HEK293 (cell line): ENCODE measurements at regions not wholly inside any gene's neighbourhood (a gene's known extent, or its start where the extent isn't known, plus 50 kb on each side); places are given as distances from the start of the nearest gene placed in this dataset.

ENCODE experiments used
- CTCF ChIA-PET: fragments of 350-600 bp; formaldehyde crosslinking; extraction: SDS; loops from one replicate; lab custom pipeline; 2021; ENCODE audit warnings: antibody characterized with exemption; lab: Yijun Ruan, JAX
- POLR2A ChIA-PET: fragments of 300-600 bp; formaldehyde crosslinking; extraction: SDS; loops from one replicate; lab custom pipeline; 2020; ENCODE audit warnings: antibody characterized with exemption, inconsistent platforms; lab: Yijun Ruan, JAX
- H3K27ac ChIP-seq: fragments of 200-500 bp; sonication (Bioruptor generic); 2 replicates; pipeline ENCODE4 v1.5.1; 2014; ENCODE audit warnings: low read depth, low read length, control low read depth, inconsistent platforms; ENCODE audit errors: extremely low read depth
- H3K36me3 ChIP-seq, 2 experiments: fragments of 200-500 bp in 1 of 2; sonication (Bioruptor generic) in 1 of 2; 1 replicate in 1 of 2; 2 replicates in 1 of 2; pipeline ENCODE4 v1.5.1; 2014 to 2017; ENCODE audit warnings: inconsistent platforms in 2 of 2, low read length in 2 of 2; ENCODE audit not compliant: control insufficient read depth in 2 of 2, insufficient read depth in 1 of 2
- H3K4me1 ChIP-seq: fragments of 200-500 bp; sonication (Bioruptor generic); 2 replicates; pipeline ENCODE4 v1.5.1; 2014; ENCODE audit warnings: mild to moderate bottlenecking, low read length, inconsistent platforms; ENCODE audit not compliant: control insufficient read depth, insufficient read depth
- H3K4me3 ChIP-seq: 2 replicates; pipeline ENCODE4 v1.5.1; 2011; ENCODE audit warnings: low read depth, mild to moderate bottlenecking, control low read depth, low read length, moderate library complexity
- H3K9me3 ChIP-seq: fragments of 200-500 bp; sonication (Bioruptor generic); 2 replicates; pipeline ENCODE4 v1.5.1; 2014; ENCODE audit warnings: low read depth, low read length, inconsistent platforms; ENCODE audit not compliant: control insufficient read depth, insufficient read depth
- BCL11A ChIP-seq: fragments of 450-650 bp; formaldehyde crosslinking; IDR thresholded peaks from 2 replicates; pipeline ENCODE4 v1.5.1; 2016; ENCODE audit warnings: low read depth, missing biosample characterization, missing genetic modification characterization
- ELK4 ChIP-seq: IDR thresholded peaks from 2 replicates; pipeline ENCODE4 v1.6.1; 2011; ENCODE audit warnings: mild to moderate bottlenecking, low read depth, low read length, borderline replicate concordance
- GLI4 ChIP-seq: fragments of 450-650 bp; formaldehyde crosslinking; IDR thresholded peaks from 2 replicates; pipeline ENCODE4 v1.5.1; 2016; ENCODE audit warnings: missing biosample characterization, missing genetic modification characterization
- PATZ1 ChIP-seq: fragments of 450-650 bp; formaldehyde crosslinking; IDR thresholded peaks from 2 replicates; pipeline ENCODE4 v1.5.1; 2016; ENCODE audit warnings: missing biosample characterization, missing genetic modification characterization
- SALL2 ChIP-seq: fragments of 450-650 bp; formaldehyde crosslinking; IDR thresholded peaks from 2 replicates; pipeline ENCODE4 v1.5.0; 2017; ENCODE audit warnings: missing biosample characterization, mild to moderate bottlenecking, missing genetic modification characterization, borderline replicate concordance
- SP3 ChIP-seq: fragments of 450-650 bp; formaldehyde crosslinking; IDR thresholded peaks from 2 replicates; pipeline ENCODE4 v1.5.1; 2016; ENCODE audit warnings: missing biosample characterization, missing genetic modification characterization
- ZBTB21 ChIP-seq: fragments of 450-650 bp; formaldehyde crosslinking; IDR thresholded peaks from 2 replicates; pipeline ENCODE4 v1.5.1; 2017; ENCODE audit warnings: missing biosample characterization, missing genetic modification characterization
- ZBTB6 ChIP-seq: fragments of 450-650 bp; formaldehyde crosslinking; IDR thresholded peaks from 2 replicates; pipeline ENCODE4 v1.5.1; 2017; ENCODE audit warnings: missing biosample characterization, missing genetic modification characterization
- ZFP41 ChIP-seq: fragments of 450-650 bp; formaldehyde crosslinking; IDR thresholded peaks from 2 replicates; pipeline ENCODE4 v1.5.1; 2016; ENCODE audit warnings: missing biosample characterization, missing genetic modification characterization, borderline replicate concordance
- ZNF132 ChIP-seq: fragments of 450-650 bp; formaldehyde crosslinking; IDR thresholded peaks from 2 replicates; pipeline ENCODE4 v1.5.1; 2017; ENCODE audit warnings: missing biosample characterization, missing genetic modification characterization, borderline replicate concordance
- ZNF18 ChIP-seq: fragments of 450-650 bp; formaldehyde crosslinking; IDR thresholded peaks from 2 replicates; pipeline ENCODE4 v1.5.1; 2016; ENCODE audit warnings: missing biosample characterization, missing genetic modification characterization
- ZNF280D ChIP-seq: fragments of 450-650 bp; formaldehyde crosslinking; IDR thresholded peaks from 2 replicates; pipeline ENCODE4 v1.5.1; 2016; ENCODE audit warnings: missing biosample characterization, missing genetic modification characterization
- ZNF311 ChIP-seq: fragments of 450-650 bp; formaldehyde crosslinking; IDR thresholded peaks from 2 replicates; pipeline ENCODE4 v1.5.1; 2017; ENCODE audit warnings: missing biosample characterization, missing genetic modification characterization, borderline replicate concordance
- ZNF366 ChIP-seq: fragments of 450-650 bp; formaldehyde crosslinking; conservative IDR thresholded peaks from 2 replicates; pipeline ENCODE4 v1.5.1; 2016; ENCODE audit warnings: missing biosample characterization, missing genetic modification characterization
- ZNF510 ChIP-seq: fragments of 450-650 bp; formaldehyde crosslinking; IDR thresholded peaks from 2 replicates; pipeline ENCODE4 v1.5.1; 2018; ENCODE audit warnings: mild to moderate bottlenecking, missing genetic modification characterization, missing biosample characterization; ENCODE audit not compliant: insufficient replicate concordance
- ZNF513 ChIP-seq: fragments of 450-650 bp; IDR thresholded peaks from 2 replicates; pipeline ENCODE4 v1.5.1; 2018; ENCODE audit warnings: missing biosample characterization, missing genetic modification characterization
- ZNF529 ChIP-seq: fragments of 450-650 bp; formaldehyde crosslinking; IDR thresholded peaks from 2 replicates; pipeline ENCODE4 v1.5.1; 2017; ENCODE audit warnings: missing genetic modification characterization, missing biosample characterization; ENCODE audit not compliant: insufficient replicate concordance
- ZNF624 ChIP-seq: fragments of 450-650 bp; formaldehyde crosslinking; IDR thresholded peaks from 2 replicates; pipeline ENCODE4 v1.5.1; 2017; ENCODE audit warnings: missing biosample characterization, missing genetic modification characterization
- ZNF645 ChIP-seq: fragments of 450-650 bp; formaldehyde crosslinking; IDR thresholded peaks from 2 replicates; pipeline ENCODE4; 2016; ENCODE audit warnings: missing biosample characterization, missing genetic modification characterization
- ZNF654 ChIP-seq: fragments of 450-650 bp; formaldehyde crosslinking; IDR thresholded peaks from 2 replicates; pipeline ENCODE4 v1.5.1; 2016; ENCODE audit warnings: low read depth, missing biosample characterization, missing genetic modification characterization

DNA sequence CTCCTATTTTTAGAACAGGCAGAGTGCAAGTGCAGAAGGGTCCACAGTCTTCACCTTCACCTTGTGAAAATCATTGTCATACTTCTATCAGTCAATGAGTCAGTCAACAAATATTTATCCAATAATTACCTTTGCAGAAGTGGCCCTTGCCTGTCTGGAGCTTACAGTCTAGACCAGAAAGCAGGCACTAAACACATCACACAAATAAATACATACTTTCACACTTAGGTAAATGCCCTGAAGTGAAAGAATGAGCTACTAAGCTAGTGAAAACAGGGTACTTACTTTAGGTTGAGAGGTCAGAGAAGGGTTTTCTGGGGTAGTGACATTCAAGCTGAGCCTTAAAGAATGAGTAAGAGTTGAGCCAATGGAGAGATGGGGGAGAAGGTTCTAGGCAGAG lies 421.9 kb upstream of the ADAMTSL1 start:
- Histone ChIP-seq H3K4me1 (no peaks in the 10 kb centered on the region), H3K4me3 (no peak overlapping the region), H3K9me3 (no peaks in the 10 kb centered on the region), H3K27ac (no peak overlapping the region), H3K36me3 (no peaks in the 10 kb centered on the region)
- TF ChIP-seq ZFP41 (tag by site-specific recombination) (no peak), ZNF513 (no peak), ZNF132 (tag by site-specific recombination) (no peak), PATZ1 (tag by site-specific recombination) (no peak), ZNF624 (tag by site-specific recombination) (no peak), ZNF366 (no peak), ZNF510 (tag by site-specific recombination) (no peak), SALL2 (tag by site-specific recombination) (no peak), SP3 (no peak), ZNF529 (tag by site-specific recombination) (no peak), ZNF311 (tag by site-specific recombination) (no peak), ZNF645 (tag by site-specific recombination) (no peak), ZNF280D (tag by site-specific recombination) (no peak), ZBTB6 (tag by site-specific recombination) (no peak), GLI4 (tag by site-specific recombination) (no peak), ELK4 (no peak), ZNF18 (no peak), ZNF654 (no peak), BCL11A (tag by site-specific recombination) (no peak), ZBTB21 (tag by site-specific recombination) (no peak)
- ChIA-PET CTCF (interaction anchor here (0.5 to 1.1 kb wide), 6 partner anchors 43 to 391 kb away, joined by 3 to 4 read pairs (median 3); no protein-coding TSS in a partner anchor), POLR2A (no interaction called here)
